HEK293T (cell line): ENCODE measurements at regions not wholly inside any gene's neighbourhood (a gene's known extent, or its start where the extent isn't known, plus 50 kb on each side); places are given as distances from the start of the nearest gene placed in this dataset.

Experiments used
- CTCF ChIA-PET: fragments of 350-600 bp; formaldehyde crosslinking; extraction: SDS; loops from one replicate; lab custom pipeline; 2021; ENCODE audit warnings: antibody characterized with exemption, inconsistent platforms; lab: Yijun Ruan, JAX
- POLR2A ChIA-PET: fragments of 350-600 bp; formaldehyde crosslinking; extraction: SDS; loops from one replicate; lab custom pipeline; 2020; ENCODE audit warnings: antibody characterized with exemption, inconsistent platforms; lab: Yijun Ruan, JAX
- DNase-seq: peaks from one replicate; pipeline ENCODE4 v3.0.0; 2012; ENCODE audit warnings: mixed read lengths; ENCODE audit errors: extremely low spot score
- ARNT ChIP-seq: fragments of 450-650 bp; IDR thresholded peaks from 2 replicates; pipeline ENCODE4 v1.6.1; 2017; ENCODE audit warnings: mild to moderate bottlenecking
- BHLHE40 ChIP-seq: fragments of 450-650 bp; IDR thresholded peaks from 2 replicates; pipeline ENCODE4 v1.6.1; 2016; ENCODE audit warnings: mild to moderate bottlenecking, moderate library complexity, borderline replicate concordance
- CTBP1 ChIP-seq: fragments of 450-650 bp; IDR thresholded peaks from 2 replicates; pipeline ENCODE4 v1.6.1; 2016; ENCODE audit warnings: borderline replicate concordance
- ELF4 ChIP-seq: fragments of 450-650 bp; IDR thresholded peaks from 2 replicates; pipeline ENCODE4 v1.6.1; 2017; ENCODE audit warnings: antibody characterized with exemption
- FOXA1 ChIP-seq: fragments of 450-650 bp; IDR thresholded peaks from 2 replicates; pipeline ENCODE4 v1.6.1; 2016; ENCODE audit warnings: mild to moderate bottlenecking
- FOXK2 ChIP-seq: fragments of 450-650 bp; IDR thresholded peaks from 2 replicates; pipeline ENCODE4 v1.6.1; 2016; ENCODE audit warnings: mild to moderate bottlenecking
- FOXM1 ChIP-seq: fragments of 450-650 bp; IDR thresholded peaks from 2 replicates; pipeline ENCODE4 v1.6.1; 2017; ENCODE audit warnings: mild to moderate bottlenecking, borderline replicate concordance
- HDGF ChIP-seq: fragments of 450-650 bp; IDR thresholded peaks from 2 replicates; pipeline ENCODE4 v1.6.1; 2017; ENCODE audit warnings: antibody characterized with exemption, borderline replicate concordance
- L3MBTL2 ChIP-seq: fragments of 450-650 bp; conservative IDR thresholded peaks from 2 replicates; pipeline ENCODE4 v1.6.1; 2016; ENCODE audit warnings: mild to moderate bottlenecking
- LEF1 ChIP-seq: fragments of 450-650 bp; IDR thresholded peaks from 2 replicates; pipeline ENCODE4 v1.6.1; 2017; ENCODE audit warnings: mild to moderate bottlenecking, borderline replicate concordance
- NFRKB ChIP-seq: fragments of 450-650 bp; IDR thresholded peaks from 2 replicates; pipeline ENCODE4 v1.6.1; 2016; ENCODE audit warnings: mild to moderate bottlenecking, moderate library complexity
- SP1 ChIP-seq: fragments of 450-650 bp; IDR thresholded peaks from 2 replicates; pipeline ENCODE4 v1.6.1; 2017
- SUZ12 ChIP-seq: fragments of 450-650 bp; IDR thresholded peaks from 2 replicates; pipeline ENCODE4 v1.6.1; 2016; ENCODE audit warnings: mild to moderate bottlenecking
- TARDBP ChIP-seq: fragments of 450-650 bp; IDR thresholded peaks from 2 replicates; pipeline ENCODE4 v1.6.1; 2016
- ZNF384 ChIP-seq: fragments of 450-650 bp; IDR thresholded peaks from 2 replicates; pipeline ENCODE4 v1.6.1; 2016
- TF ChIP-seq, protein P1 (sequence below): fragments of 450-650 bp; IDR thresholded peaks from 2 replicates; pipeline ENCODE4 v1.6.1; 2016

DNA sequence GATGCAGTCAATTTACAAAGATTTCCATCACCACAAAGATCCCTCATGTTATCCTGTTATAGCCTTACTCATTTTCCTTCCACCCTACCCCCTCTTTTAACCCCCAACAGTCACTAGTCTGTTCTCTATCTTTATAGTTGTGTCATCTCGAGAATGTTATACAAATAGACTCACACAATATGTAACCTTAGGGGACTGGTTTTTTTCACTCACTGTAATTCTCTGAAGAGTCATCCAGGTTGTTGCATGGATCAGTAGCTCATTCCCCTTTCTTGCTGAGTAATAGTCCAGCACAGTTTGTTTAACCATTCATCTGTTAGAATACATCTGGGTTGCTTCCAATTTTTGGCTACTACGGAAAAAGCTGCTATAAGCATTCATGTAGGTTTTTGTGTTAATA lies 121.1 kb upstream of the PDE1C start:
- DNase-seq, result no peak
- POLR2A ChIA-PET, result no interaction called here
- TF ChIP-seq FOXK2 (no peak), TARDBP (no peak), CTBP1 (no peak), SUZ12 (no peak), HDGF (no peak), L3MBTL2 (no peak), SP1 (no peak), BHLHE40 (no peak), ELF4 (no peak), NFRKB (no peak), ZNF384 (no peak), FOXA1 (no peak), FOXM1 (no peak)
- TF ChIP-seq, protein P1, sequence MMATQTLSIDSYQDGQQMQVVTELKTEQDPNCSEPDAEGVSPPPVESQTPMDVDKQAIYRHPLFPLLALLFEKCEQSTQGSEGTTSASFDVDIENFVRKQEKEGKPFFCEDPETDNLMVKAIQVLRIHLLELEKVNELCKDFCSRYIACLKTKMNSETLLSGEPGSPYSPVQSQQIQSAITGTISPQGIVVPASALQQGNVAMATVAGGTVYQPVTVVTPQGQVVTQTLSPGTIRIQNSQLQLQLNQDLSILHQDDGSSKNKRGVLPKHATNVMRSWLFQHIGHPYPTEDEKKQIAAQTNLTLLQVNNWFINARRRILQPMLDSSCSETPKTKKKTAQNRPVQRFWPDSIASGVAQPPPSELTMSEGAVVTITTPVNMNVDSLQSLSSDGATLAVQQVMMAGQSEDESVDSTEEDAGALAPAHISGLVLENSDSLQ, result no peak
- CTCF ChIA-PET, result no interaction called here

DNA sequence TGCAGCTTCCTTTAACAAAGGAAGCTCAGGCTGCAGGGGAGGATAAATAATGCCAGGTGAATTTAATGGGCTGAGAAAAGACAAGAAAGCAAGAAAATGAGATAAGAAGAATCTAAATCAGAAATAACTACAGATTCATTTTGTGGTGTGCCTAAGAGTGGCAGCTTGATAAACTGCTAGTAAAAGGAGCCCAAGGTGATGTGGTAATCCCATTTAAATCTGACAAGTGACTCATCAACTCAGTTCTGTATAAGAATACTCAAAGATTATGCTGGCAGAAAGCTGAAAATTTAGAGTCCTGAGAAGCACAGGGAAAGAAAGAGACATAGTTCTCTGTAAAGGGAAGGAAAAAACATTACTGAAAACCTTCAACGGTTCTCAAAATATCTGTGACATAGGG lies 109.4 kb upstream of the PDE1C start:
- ChIA-PET POLR2A (no interaction called here), CTCF (interaction anchor here (1.3 kb wide), 1 partner anchor 31 kb away, joined by 4 read pairs; no protein-coding TSS in a partner anchor)
- no peak for DNase-seq
- TF ChIP-seq L3MBTL2 (no peak), FOXM1 (no peak), CTBP1 (no peak), SUZ12 (no peak), ZNF384 (no peak), BHLHE40 (no peak), SP1 (no peak), NFRKB (no peak), ARNT (no peak), FOXK2 (no peak), FOXA1 (no peak), TARDBP (no peak)
- TF ChIP-seq, protein P1, result no peak

DNA sequence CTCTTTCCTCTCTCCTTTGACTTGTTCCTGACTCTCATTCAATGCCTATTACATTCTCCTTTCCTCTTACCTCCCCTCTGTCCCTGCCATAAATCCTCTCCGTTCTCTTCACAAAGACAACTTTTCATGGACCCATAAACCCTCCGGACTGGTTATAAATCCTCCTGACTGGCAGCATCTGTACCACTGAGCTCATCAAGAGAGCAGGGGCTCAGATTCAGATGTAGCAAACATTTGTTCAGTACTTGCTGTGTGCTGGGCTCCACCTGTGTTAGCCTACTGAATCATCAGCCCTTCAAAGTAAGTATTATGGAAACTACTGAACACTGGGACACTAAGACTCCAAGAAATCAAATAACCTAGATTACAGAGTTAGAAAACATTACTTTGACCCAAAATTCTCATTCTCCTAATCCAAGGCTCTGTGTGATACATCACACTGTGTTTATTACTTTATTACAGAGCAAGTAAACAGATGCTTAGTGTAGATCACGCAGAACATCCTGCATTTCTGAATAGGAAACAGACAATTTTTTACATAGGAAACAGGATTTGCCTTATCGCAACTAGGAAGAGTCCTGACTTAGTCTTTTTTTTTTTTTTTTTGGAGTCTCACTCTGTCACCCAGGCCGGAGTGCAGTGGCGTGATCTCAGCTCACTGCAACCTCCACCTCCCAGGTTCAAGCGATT lies 108.6 kb upstream of the PDE1C start:
- ChIA-PET POLR2A (no interaction called here), CTCF (interaction anchor here (1.3 to 1.5 kb wide), 2 partner anchors 14 to 32 kb away, joined by 3 to 4 read pairs; no protein-coding TSS in a partner anchor)
- no peak for TF ChIP-seq HDGF
- no peak for TF ChIP-seq FOXK2
- TF ChIP-seq FOXA1, result no peak
- TF ChIP-seq ELF4, result no peak
- no peak for TF ChIP-seq ARNT
- TF ChIP-seq NFRKB, result no peak
- TF ChIP-seq SUZ12, result no peak
- TF ChIP-seq ZNF384, result no peak
- no peak for TF ChIP-seq TARDBP
- TF ChIP-seq FOXM1, result no peak
- TF ChIP-seq CTBP1, result no peak
- TF ChIP-seq L3MBTL2, result no peak
- no peak for DNase-seq

DNA sequence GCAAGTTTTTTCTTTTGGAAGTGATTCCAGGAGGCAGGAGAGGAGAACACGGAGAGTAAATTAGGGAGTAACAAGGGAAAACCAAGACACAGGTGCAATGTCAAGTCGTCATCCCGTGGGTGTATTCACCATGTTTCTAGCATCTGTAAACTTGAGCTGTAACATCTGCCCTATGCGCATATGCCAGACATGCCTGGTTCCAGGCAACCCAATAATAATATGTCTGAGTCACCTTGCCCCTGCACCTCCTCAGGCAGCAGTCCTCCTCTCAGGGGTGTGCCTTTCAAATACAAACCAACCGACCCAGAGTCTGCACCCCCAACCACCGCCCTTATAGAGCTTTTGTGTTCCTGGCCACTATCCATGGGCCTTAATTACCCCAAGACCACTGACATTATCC lies 107.0 kb upstream of the PDE1C start:
- ChIA-PET POLR2A (no interaction called here), CTCF (interaction anchor here (1.5 kb wide), 1 partner anchor 13 kb away, joined by 3 read pairs; no protein-coding TSS in a partner anchor)
- TF ChIP-seq SP1 (no peak), ZNF384 (no peak), LEF1 (no peak), TARDBP (no peak), FOXK2 (no peak), BHLHE40 (no peak), NFRKB (no peak)
- DNase-seq, result no peak

DNA sequence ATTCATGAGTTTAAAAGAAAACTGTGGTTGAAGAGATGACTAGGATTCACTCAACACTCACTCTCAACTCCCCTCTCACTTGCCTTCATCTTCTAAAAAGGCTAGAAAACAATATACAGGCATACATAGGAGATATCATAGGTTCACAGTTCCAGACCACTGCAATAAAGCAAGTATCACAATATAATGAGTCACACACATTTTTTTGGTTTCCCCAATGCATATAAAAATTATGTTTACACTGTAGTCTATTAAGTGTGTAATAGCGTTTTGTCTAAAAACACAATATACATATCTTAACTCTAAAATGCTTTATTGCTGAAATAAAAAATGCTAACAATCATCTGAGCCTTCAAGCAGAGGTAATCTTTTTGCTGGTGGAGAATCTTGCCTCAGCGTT lies 104.9 kb upstream of the PDE1C start:
- no peak for TF ChIP-seq BHLHE40
- no peak for TF ChIP-seq SUZ12
- no peak for TF ChIP-seq FOXK2
- no peak for TF ChIP-seq FOXA1
- no peak for TF ChIP-seq HDGF
- TF ChIP-seq SP1, result no peak
- TF ChIP-seq LEF1, result no peak
- no peak for TF ChIP-seq ZNF384
- TF ChIP-seq TARDBP, result no peak
- TF ChIP-seq NFRKB, result no peak
- no peak for TF ChIP-seq FOXM1
- no peak for TF ChIP-seq ARNT
- TF ChIP-seq CTBP1, result no peak
- no peak for TF ChIP-seq L3MBTL2
- TF ChIP-seq, protein P1, result no peak
- TF ChIP-seq ELF4, result no peak
- ChIA-PET CTCF (no interaction called here), POLR2A (no interaction called here)
- DNase-seq, result no peak

DNA sequence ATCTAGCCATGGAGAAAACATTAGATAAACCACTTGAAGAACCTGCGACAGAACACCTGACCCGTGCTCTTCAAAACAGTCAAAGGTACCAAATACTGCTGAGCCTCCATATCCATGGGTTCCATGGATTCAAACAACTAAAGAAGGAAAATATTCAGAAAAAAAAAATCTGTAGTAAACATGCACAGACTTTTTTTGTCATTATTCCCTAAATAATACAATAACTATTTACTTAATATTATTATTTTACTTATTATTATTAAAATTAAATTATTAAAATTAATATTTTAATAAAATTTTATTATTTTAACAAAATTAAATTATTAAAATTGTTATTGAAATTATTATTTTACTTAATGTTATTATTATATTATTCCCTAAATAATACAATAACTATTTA lies 101.0 kb upstream of the PDE1C start:
- DNase-seq, result no peak
- TF ChIP-seq FOXK2 (no peak), HDGF (no peak), FOXM1 (no peak), ZNF384 (no peak), ELF4 (no peak), SP1 (no peak), BHLHE40 (no peak), FOXA1 (no peak), TARDBP (no peak), SUZ12 (no peak), ARNT (no peak), NFRKB (no peak), CTBP1 (no peak), L3MBTL2 (no peak)
- TF ChIP-seq, protein P1, result no peak
- CTCF ChIA-PET, result no interaction called here
- POLR2A ChIA-PET, result no interaction called here
